ENCODE measurements at regions not wholly inside any gene's neighbourhood (a gene's known extent, or its start where the extent isn't known, plus 50 kb on each side); places are given as distances from the start of the nearest gene placed in this dataset.

GRCh38 chr9:108551030-108551841, 304.6 kb downstream of the ACTL7B start:
- peak; percentile 87 for DNase-seq (ENCODE audit: low spot score)

- DNase-seq (ENCODE audit: low spot score): peak; percentile 43
These were observed 305.7 kb downstream of the ACTL7B start for GRCh38 chr9:108550106-108550505.

GRCh38 chr9:108549184-108549583, 306.6 kb downstream of the ACTL7B start:
- no peak for DNase-seq (ENCODE audit: low spot score)

GRCh38 chr9:108547411-108548135, 308.2 kb downstream of the ACTL7B start:
- no peak for DNase-seq (ENCODE audit: low spot score)

GRCh38 chr9:108546215-108546614, 309.6 kb downstream of the ACTL7B start:
- DNase-seq (ENCODE audit: low spot score): no peak

GRCh38 chr9:108545436-108545835, 310.4 kb downstream of the ACTL7B start:
- DNase-seq (ENCODE audit: low spot score): no peak

GRCh38 chr9:108544866-108545265, 310.9 kb downstream of the ACTL7B start:
- no peak for DNase-seq (ENCODE audit: low spot score)

GRCh38 chr9:108543251-108543778, 312.5 kb downstream of the ACTL7B start:
- peak; percentile 42 for DNase-seq (ENCODE audit: low spot score)

- DNase-seq (ENCODE audit: low spot score): no peak
These were observed 318.0 kb downstream of the ACTL7B start for GRCh38 chr9:108537756-108538155.

- DNase-seq (ENCODE audit: low spot score): no peak
These were observed 318.8 kb downstream of the ACTL7B start for GRCh38 chr9:108536836-108537601.

GRCh38 chr9:108535526-108535925, 320.3 kb downstream of the ACTL7B start:
- DNase-seq (ENCODE audit: low spot score): no peak

GRCh38 chr9:108534741-108535140, 321.0 kb downstream of the ACTL7B start:
- DNase-seq (ENCODE audit: low spot score): peak; percentile 83

- DNase-seq (ENCODE audit: low spot score): no peak
These were observed 325.6 kb downstream of the ACTL7B start for GRCh38 chr9:108530141-108530540.

GRCh38 chr9:108528231-108528630, 327.6 kb downstream of the ACTL7B start:
- no peak for DNase-seq (ENCODE audit: low spot score)

GRCh38 chr9:108526518-108526917, 329.3 kb downstream of the ACTL7B start:
- no peak for DNase-seq (ENCODE audit: low spot score)

GRCh38 chr9:108525186-108525585, 330.6 kb downstream of the ACTL7B start:
- DNase-seq (ENCODE audit: low spot score): no peak

- DNase-seq (ENCODE audit: low spot score): peak; percentile 68
These were observed 334.7 kb downstream of the ACTL7B start for GRCh38 chr9:108521063-108521590.

- no peak for DNase-seq (ENCODE audit: low spot score)
These were observed 336.3 kb downstream of the ACTL7B start for GRCh38 chr9:108519437-108519836.

GRCh38 chr9:108517651-108518365, 338.0 kb downstream of the ACTL7B start:
- DNase-seq (ENCODE audit: low spot score): peak; percentile 11

GRCh38 chr9:108516391-108516790, 339.4 kb downstream of the ACTL7B start:
- DNase-seq (ENCODE audit: low spot score): no peak

- DNase-seq (ENCODE audit: low spot score): no peak
These were observed 339.9 kb downstream of the ACTL7B start for GRCh38 chr9:108515856-108516255.
